Right lobe of liver (tissue), 6 donors: ENCODE measurements at regions not wholly inside any gene's neighbourhood (a gene's known extent, or its start where the extent isn't known, plus 50 kb on each side); places are given as distances from the start of the nearest gene placed in this dataset.

Experiments used
- ATAC-seq, 4 donors: fragments of 200-7000 bp; cut with Tn5 transposase; one replicate each; pipeline ENCODE4 v1.9.1; 2020; ENCODE audit warnings: mild to moderate bottlenecking in 4 of 4, moderate library complexity in 4 of 4
- DNase-seq, 3 donors: peaks; one replicate each; pipeline ENCODE4 v3.0.0-alpha.2; 2020
- H3K27ac ChIP-seq, 3 donors: fragments of 200-600 bp; one replicate each; pipeline ENCODE4 v1.8.0; 2022
- H3K27me3 ChIP-seq, 2 donors: fragments of 200-600 bp; one replicate each; pipeline ENCODE4 v1.8.0; 2022
- H3K36me3 ChIP-seq, 4 donors: fragments of 200-600 bp; sonication (generic) in 1 of 4; one replicate each; pipeline versions ENCODE4 v1.5.1 to v1.8.0; 2017 to 2022; ENCODE audit warnings: control low read depth in 1 of 4
- H3K4me1 ChIP-seq, 4 donors: fragments of 200-600 bp; sonication (generic) in 1 of 4; one replicate each; pipeline versions ENCODE4 v1.5.1 to v1.8.0; 2017 to 2022; ENCODE audit warnings: control low read depth in 1 of 4
- H3K4me3 ChIP-seq, 3 donors: fragments of 200-600 bp; one replicate each; pipeline ENCODE4 v1.8.0; 2022
- H3K9me3 ChIP-seq, 4 donors: fragments of 200-600 bp; sonication (generic) in 1 of 4; one replicate each; pipeline versions ENCODE4 v1.5.1 to v1.8.0; 2017 to 2022; ENCODE audit warnings: control low read depth in 1 of 4
- CTCF ChIP-seq, 4 donors: fragments of 200-600 bp in 3 of 4; fragments of 450-650 bp in 1 of 4; IDR thresholded peaks; one replicate each; pipeline versions ENCODE4 v1.5.1 to v1.8.0; 2016 to 2022; ENCODE audit warnings: antibody characterized with exemption in 4 of 4, mild to moderate bottlenecking in 2 of 4
- POLR2A ChIP-seq: fragments of 450-650 bp; IDR thresholded peaks from one replicate; pipeline ENCODE4 v1.6.1; 2017; ENCODE audit warnings: antibody characterized with exemption, mild to moderate bottlenecking
- WGBS: methylation state at CpG from one replicate; pipeline ENCODE4 v1.1.6; 2018; ENCODE audit warnings: low coverage, low lambda C conversion rate; ENCODE audit not compliant: insufficient coverage; ENCODE audit errors: missing lambda C conversion rate; 5-methylcytosine and 5-hydroxymethylcytosine counted together
- intact Hi-C, 2 donors: fragments of 100-400 bp; cut with DNase I; formaldehyde crosslinking; loops; one replicate each; pipeline versions ENCODE4 v1.11.2 to v1.14.1; 2022
- donor health status: DM: no; HTN: yes; CAD: no.
- donor health status: DM: no; HTN: no; CAD: no.
- donor health status: DM: no; HTN: no; CAD: no.
- donor health status: DM: no; HTN: yes; CAD: no.
- donor health status: DM: no; HTN: yes; CAD: no.

- no peak for ATAC-seq
- no peaks in the 10 kb centered on the region for H3K27me3 ChIP-seq
Observed at GRCh38 chr14:101639241-101639833, 78.0 kb downstream of the DIO3 start.

DNA sequence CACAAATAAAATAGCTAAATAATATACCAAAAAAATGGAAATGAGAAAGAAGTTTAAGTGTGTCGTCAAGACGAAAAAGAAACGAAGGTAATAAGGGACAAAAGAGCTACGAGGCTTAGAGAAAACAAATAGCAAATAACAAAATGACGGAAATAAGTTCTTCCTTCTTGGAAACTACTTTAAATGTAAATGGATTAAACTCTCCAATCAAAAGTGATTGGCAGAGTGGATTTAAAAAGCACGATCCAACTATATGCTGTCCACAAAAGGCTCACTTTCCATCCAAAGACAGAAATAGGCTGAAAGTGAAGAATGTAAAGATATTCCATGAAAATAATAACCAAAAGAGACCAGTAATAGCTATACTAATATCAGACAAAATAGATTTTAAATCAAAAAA lies 82.4 kb downstream of the DIO3 start:
- H3K27ac ChIP-seq: no peak overlapping the region
- no peaks in the 10 kb centered on the region for H3K9me3 ChIP-seq
- 71% methylated on average over 6 of the region's 6 CpGs for WGBS
- ATAC-seq: no peak
- intact Hi-C loops: no loop called here
- no peaks in the 10 kb centered on the region for H3K27me3 ChIP-seq
- TF ChIP-seq CTCF (IDR thresholded peaks at IDR 0.05) (no peak), POLR2A (no peak)
- H3K4me3 ChIP-seq: no peak overlapping the region
- H3K4me1 ChIP-seq: no peaks in the 10 kb centered on the region
- DNase-seq: no peak
- H3K36me3 ChIP-seq: no peaks in the 10 kb centered on the region

More at GRCh38 chr14:101639241-101639833, 78.0 kb downstream of the DIO3 start:
- 68% methylated on average over 9 of the region's 9 CpGs for WGBS
- Histone ChIP-seq H3K9me3 (no peaks in the 10 kb centered on the region), H3K4me1 (no peaks in the 10 kb centered on the region), H3K36me3 (no peaks in the 10 kb centered on the region), H3K4me3 (no peak overlapping the region), H3K27ac (no peak overlapping the region)
- intact Hi-C loops: no loop called here
- TF ChIP-seq POLR2A (no peak), CTCF (IDR thresholded peaks at IDR 0.05) (no peak)
- DNase-seq: no peak

DNA sequence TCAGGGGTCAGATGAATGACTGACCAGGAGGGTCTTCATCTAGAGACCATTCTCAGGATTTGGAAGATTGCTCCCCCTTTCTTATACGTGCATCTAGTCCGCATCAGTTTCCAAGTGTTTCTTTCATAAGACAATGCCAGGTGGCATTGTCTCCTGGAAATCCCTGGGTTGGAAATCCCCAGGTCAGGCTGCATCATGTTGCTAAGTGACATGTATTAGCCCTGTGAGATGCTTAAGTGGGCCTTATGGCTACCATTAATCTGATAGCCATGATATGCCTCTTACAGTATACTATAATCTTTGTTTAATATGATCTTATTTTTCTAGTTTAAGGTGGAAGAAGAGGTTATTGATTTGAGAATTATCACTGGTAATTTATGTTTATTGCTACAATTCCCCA lies 92.8 kb downstream of the DIO3 start:
- no peaks in the 10 kb centered on the region for H3K4me1 ChIP-seq
- no peaks in the 10 kb centered on the region for H3K36me3 ChIP-seq
- TF ChIP-seq POLR2A: no peak
- no peak for TF ChIP-seq CTCF (IDR thresholded peaks at IDR 0.05)
- no peak overlapping the region for H3K27ac ChIP-seq
- intact Hi-C loops: no loop called here
- H3K27me3 ChIP-seq: no peaks in the 10 kb centered on the region
- DNase-seq: no peak
- no peak overlapping the region for H3K4me3 ChIP-seq
- no peaks in the 10 kb centered on the region for H3K9me3 ChIP-seq
- ATAC-seq: no peak
- no CpG with 5 or more reads among the region's 2 CpGs for WGBS

DNA sequence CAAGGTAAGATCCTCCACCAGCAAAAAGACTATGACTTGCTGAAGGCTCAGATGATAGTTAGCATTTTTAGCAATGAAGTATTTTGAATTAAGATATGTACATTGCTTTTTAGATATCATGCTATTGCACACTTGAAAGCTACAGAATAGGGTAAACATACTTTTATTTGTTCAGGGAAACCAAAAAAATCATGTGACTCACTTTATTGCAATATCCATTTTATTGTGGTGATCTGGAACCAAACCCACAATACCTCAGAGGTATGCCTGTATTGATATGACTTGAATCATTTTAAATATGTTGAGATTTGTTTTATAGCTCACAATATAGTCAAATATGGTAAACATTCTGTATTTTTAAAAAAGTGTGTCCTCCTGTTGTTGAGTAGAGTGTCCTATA lies 96.1 kb downstream of the DIO3 start:
- DNase-seq (no peak), ATAC-seq (no peak)
- Histone ChIP-seq H3K9me3 (no peaks in the 10 kb centered on the region), H3K27ac (no peak overlapping the region), H3K27me3 (no peaks in the 10 kb centered on the region), H3K4me3 (no peak overlapping the region), H3K4me1 (no peaks in the 10 kb centered on the region), H3K36me3 (no peaks in the 10 kb centered on the region)
- no peak for TF ChIP-seq CTCF (IDR thresholded peaks at IDR 0.05)
- no peak for TF ChIP-seq POLR2A
- intact Hi-C loops: no loop called here
